Neural progenitor cell (in vitro differentiated cells): ENCODE measurements at regions not wholly inside any gene's neighbourhood (a gene's known extent, or its start where the extent isn't known, plus 50 kb on each side); places are given as distances from the start of the nearest gene placed in this dataset.

Experiments
- DNase-seq: peaks from one replicate; pipeline ENCODE4 v3.0.0-alpha.2; 2016; ENCODE audit warnings: low spot score
- H2AFZ ChIP-seq: fragments of 200-600 bp; sonication (generic); replicated peaks from 2 replicates; pipeline ENCODE4 v1.6.1; 2016; ENCODE audit warnings: antibody characterized with exemption
- H3F3A ChIP-seq: fragments of 200-600 bp; sonication (generic); 2 replicates; pipeline ENCODE4 v1.6.1; 2016; ENCODE audit warnings: antibody characterized with exemption, low read depth
- H3K27ac ChIP-seq: fragments of 200-600 bp; sonication (generic); 2 replicates; pipeline ENCODE4 v1.5.1; 2016; ENCODE audit warnings: mild to moderate bottlenecking
- H3K27me3 ChIP-seq: fragments of 200-600 bp; sonication (generic); 2 replicates; pipeline ENCODE4 v1.6.1; 2016; ENCODE audit warnings: mild to moderate bottlenecking, moderate library complexity
- H3K36me3 ChIP-seq: fragments of 200-600 bp; sonication (generic); 2 replicates; pipeline ENCODE4 v1.5.1; 2016
- H3K4me1 ChIP-seq: fragments of 200-600 bp; sonication (generic); 2 replicates; pipeline ENCODE4 v1.6.1; 2016; ENCODE audit warnings: mixed run types
- H3K4me2 ChIP-seq: fragments of 200-600 bp; sonication (generic); 2 replicates; pipeline ENCODE4 v1.6.1; 2016
- H3K4me3 ChIP-seq: fragments of 200-600 bp; sonication (generic); 2 replicates; pipeline ENCODE4 v1.5.1; 2016
- H3K79me2 ChIP-seq: fragments of 200-600 bp; sonication (generic); 2 replicates; pipeline ENCODE4 v1.6.1; 2016; ENCODE audit warnings: low read depth
- H3K9ac ChIP-seq: fragments of 200-600 bp; sonication (generic); 2 replicates; pipeline ENCODE4 v1.6.1; 2016
- H3K9me3 ChIP-seq: fragments of 200-600 bp; sonication (generic); 2 replicates; pipeline ENCODE4 v1.5.1; 2016; ENCODE audit warnings: low read depth
- H4K20me1 ChIP-seq: fragments of 200-600 bp; sonication (generic); 2 replicates; pipeline ENCODE4 v1.6.1; 2016; ENCODE audit warnings: low read depth
- H3K27ac Mint-ChIP-seq: 3 replicates; pipeline ENCODE4 v1.8.0; 2021; ENCODE audit warnings: mixed read lengths
- H3K27me3 Mint-ChIP-seq: 2 replicates; pipeline ENCODE4 v1.8.0; 2022; ENCODE audit warnings: low read depth, mild to moderate bottlenecking, inconsistent platforms, moderate library complexity, mixed read lengths; ENCODE audit not compliant: insufficient read depth
- H3K36me3 Mint-ChIP-seq: 3 replicates; pipeline ENCODE4 v1.8.0; 2021; ENCODE audit warnings: mixed read lengths
- H3K4me1 Mint-ChIP-seq: 3 replicates; pipeline ENCODE4 v1.8.0; 2021; ENCODE audit warnings: mixed read lengths
- H3K4me3 Mint-ChIP-seq: 3 replicates; pipeline ENCODE4 v1.8.0; 2021; ENCODE audit warnings: mild to moderate bottlenecking, moderate library complexity, mixed read lengths
- H3K9me3 Mint-ChIP-seq: 3 replicates; pipeline ENCODE4 v1.8.0; 2020; ENCODE audit warnings: mixed read lengths
- EZH2 ChIP-seq: fragments of 200-600 bp; sonication (generic); IDR thresholded peaks from 2 replicates; pipeline ENCODE4 v1.6.1; 2017; ENCODE audit warnings: antibody characterized with exemption, mild to moderate bottlenecking, moderate library complexity
- EZH2phosphoT487 ChIP-seq: fragments of 200-600 bp; sonication (generic); IDR thresholded peaks from 2 replicates; pipeline ENCODE4 v1.6.1; 2017; ENCODE audit warnings: antibody characterized with exemption
- TF ChIP-seq, protein P1 (sequence below): fragments of 200-600 bp; sonication (generic); IDR thresholded peaks from 2 replicates; pipeline ENCODE4 v1.5.1; 2017; ENCODE audit warnings: antibody characterized with exemption, mild to moderate bottlenecking

DNA sequence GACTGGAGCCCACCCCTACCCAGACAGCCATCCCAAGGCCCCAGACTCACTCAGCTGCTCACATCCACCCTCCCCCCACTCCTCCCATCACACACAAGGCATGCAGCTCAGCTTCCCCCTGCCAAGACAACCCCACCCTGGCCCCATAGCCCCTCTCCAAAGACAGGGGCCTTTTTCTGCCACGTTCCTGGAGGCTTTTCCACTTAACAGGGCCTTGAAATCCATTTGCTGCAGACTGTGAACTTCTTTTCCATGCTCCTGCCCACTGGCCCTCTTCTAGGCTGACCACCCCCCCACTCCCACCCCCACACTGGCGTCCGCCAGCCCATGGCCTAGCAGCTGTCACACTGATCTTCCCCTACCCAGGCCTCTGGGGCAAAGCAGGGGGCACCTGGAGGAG lies 76.0 kb downstream of the PJA1 start:
- Mint-ChIP-seq H3K27ac (no peak overlapping the region), H3K4me1 (peaks cover 23% of the 10 kb centered on the region), H3K9me3 (peaks cover 3% of the 10 kb centered on the region), H3K27me3 (peaks cover 8% of the 10 kb centered on the region), H3K36me3 (no peaks in the 10 kb centered on the region), H3K4me3 (no peak overlapping the region)
- no peak for DNase-seq
- no peak overlapping the region for H3K9ac ChIP-seq
- TF ChIP-seq EZH2: no peak
- TF ChIP-seq, protein P1, sequence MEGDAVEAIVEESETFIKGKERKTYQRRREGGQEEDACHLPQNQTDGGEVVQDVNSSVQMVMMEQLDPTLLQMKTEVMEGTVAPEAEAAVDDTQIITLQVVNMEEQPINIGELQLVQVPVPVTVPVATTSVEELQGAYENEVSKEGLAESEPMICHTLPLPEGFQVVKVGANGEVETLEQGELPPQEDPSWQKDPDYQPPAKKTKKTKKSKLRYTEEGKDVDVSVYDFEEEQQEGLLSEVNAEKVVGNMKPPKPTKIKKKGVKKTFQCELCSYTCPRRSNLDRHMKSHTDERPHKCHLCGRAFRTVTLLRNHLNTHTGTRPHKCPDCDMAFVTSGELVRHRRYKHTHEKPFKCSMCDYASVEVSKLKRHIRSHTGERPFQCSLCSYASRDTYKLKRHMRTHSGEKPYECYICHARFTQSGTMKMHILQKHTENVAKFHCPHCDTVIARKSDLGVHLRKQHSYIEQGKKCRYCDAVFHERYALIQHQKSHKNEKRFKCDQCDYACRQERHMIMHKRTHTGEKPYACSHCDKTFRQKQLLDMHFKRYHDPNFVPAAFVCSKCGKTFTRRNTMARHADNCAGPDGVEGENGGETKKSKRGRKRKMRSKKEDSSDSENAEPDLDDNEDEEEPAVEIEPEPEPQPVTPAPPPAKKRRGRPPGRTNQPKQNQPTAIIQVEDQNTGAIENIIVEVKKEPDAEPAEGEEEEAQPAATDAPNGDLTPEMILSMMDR: no peak
- TF ChIP-seq EZH2phosphoT487: no peak
- no peaks in the 10 kb centered on the region for H4K20me1 ChIP-seq
- H3K36me3 ChIP-seq: no peaks in the 10 kb centered on the region
- H3K27me3 ChIP-seq: no peaks in the 10 kb centered on the region
- H3K4me1 ChIP-seq: no peaks in the 10 kb centered on the region
- no peaks in the 10 kb centered on the region for H3K9me3 ChIP-seq
- H3K79me2 ChIP-seq: no peaks in the 10 kb centered on the region
- H2AFZ ChIP-seq: no peak overlapping the region
- H3K4me3 ChIP-seq: no peak overlapping the region
- no peak overlapping the region for H3K4me2 ChIP-seq
- H3F3A ChIP-seq: no peaks in the 10 kb centered on the region
- no peak overlapping the region for H3K27ac ChIP-seq

DNA sequence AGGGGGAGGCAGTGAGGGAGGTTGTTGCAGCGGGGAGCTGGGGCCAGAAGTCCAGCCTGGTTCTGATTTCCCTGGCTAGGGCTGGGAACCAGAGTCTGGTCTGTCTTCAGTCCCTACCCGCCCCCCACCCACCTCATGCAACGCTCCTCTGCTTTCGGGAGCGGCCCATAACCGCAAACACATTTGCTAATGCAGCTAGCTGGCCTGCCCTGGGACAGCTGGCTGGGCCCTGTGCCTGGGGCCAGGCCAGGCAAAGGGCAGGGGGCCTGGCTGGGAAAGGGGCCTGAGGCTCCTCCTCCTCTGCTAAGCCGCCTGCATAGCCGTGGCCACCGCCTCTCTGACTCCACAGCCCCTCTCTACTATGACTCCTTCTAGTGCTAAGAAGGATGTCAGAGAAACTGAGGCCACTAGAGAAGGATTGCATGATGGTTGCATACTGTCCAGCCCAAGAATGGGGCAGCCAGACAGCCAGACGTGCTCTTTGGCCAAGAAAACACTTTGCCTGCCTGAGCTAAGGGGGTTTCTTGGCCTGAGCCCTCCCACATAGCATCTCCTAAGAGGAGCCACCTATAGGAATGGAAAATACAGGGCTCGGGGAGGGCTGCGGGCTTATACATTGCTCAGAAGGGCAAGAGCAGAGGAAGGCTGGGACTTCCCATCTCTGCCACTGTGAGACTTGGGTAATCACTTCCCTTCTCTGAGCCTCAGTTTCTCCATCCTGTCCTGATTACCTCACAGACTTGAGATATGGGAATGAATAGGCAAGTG lies 76.9 kb downstream of the PJA1 start:
- Histone ChIP-seq H3F3A (no peaks in the 10 kb centered on the region), H3K27me3 (no peaks in the 10 kb centered on the region), H3K9ac (no peak overlapping the region), H4K20me1 (no peaks in the 10 kb centered on the region), H3K27ac (no peak overlapping the region), H3K9me3 (no peaks in the 10 kb centered on the region), H3K79me2 (no peaks in the 10 kb centered on the region), H2AFZ (no peak overlapping the region), H3K36me3 (no peaks in the 10 kb centered on the region), H3K4me2 (no peak overlapping the region), H3K4me1 (no peaks in the 10 kb centered on the region), H3K4me3 (no peak overlapping the region)
- Mint-ChIP-seq H3K27me3 (peaks cover 10% of the 10 kb centered on the region), H3K4me1 (peaks cover 29% of the 10 kb centered on the region), H3K9me3 (peaks cover 3% of the 10 kb centered on the region), H3K4me3 (no peak overlapping the region), H3K36me3 (no peaks in the 10 kb centered on the region), H3K27ac (no peak overlapping the region)
- no peak for TF ChIP-seq EZH2
- TF ChIP-seq, protein P1: no peak
- TF ChIP-seq EZH2phosphoT487: no peak
- peak; percentile 62 for DNase-seq

DNA sequence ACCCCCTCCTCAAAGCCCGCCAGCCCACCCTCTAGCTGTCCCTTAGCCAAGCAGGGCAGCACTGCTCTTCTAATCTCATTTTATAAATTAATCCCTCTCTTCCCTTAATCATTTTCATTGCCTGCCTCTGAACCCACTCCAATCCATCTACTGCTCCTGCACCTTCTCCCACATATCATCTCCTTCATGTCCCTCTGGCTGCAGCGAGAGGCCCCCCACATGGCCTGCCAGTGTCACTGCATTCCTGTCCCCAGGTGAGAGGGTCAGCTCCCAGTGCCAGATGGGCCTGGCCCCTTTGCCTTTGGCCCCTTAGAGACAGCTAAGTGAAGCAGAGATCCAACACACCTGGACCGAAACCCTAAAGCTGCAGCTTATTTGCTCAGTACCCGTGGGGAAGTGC lies 79.4 kb downstream of the PJA1 start:
- Mint-ChIP-seq H3K27me3 (peaks cover 11% of the 10 kb centered on the region), H3K9me3 (peaks cover 5% of the 10 kb centered on the region)

DNA sequence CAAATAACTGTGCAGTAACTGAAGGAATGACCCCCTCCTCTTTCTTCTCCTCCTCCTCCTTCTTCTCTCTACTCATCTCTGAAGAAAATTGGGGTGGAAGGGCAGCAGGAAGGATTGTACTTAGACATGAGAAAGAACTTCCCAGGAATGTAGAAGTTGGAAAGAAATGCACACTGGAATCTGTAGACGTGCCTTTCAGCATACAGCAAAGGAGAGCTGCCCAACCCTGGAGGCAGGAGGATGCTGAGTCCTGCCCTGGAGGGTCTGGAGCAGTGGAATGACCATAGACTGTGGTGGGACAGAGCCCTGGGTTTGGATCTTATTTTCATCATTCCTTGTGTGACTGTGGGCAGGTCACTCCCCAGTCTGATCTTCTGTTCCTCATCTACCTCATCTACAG lies 80.1 kb downstream of the PJA1 start:
- peaks cover 45% of the 10 kb centered on the region for H3K4me1 Mint-ChIP-seq
- Histone ChIP-seq H3K79me2 (no peaks in the 10 kb centered on the region), H3F3A (no peaks in the 10 kb centered on the region), H3K27me3 (no peaks in the 10 kb centered on the region), H3K4me3 (no peak overlapping the region), H3K9ac (no peak overlapping the region), H3K4me2 (no peak overlapping the region), H2AFZ (no peak overlapping the region), H3K9me3 (no peaks in the 10 kb centered on the region), H3K36me3 (no peaks in the 10 kb centered on the region), H4K20me1 (no peaks in the 10 kb centered on the region), H3K4me1 (peaks cover 2% of the 10 kb centered on the region), H3K27ac (no peak overlapping the region)
- peaks cover 5% of the 10 kb centered on the region for H3K9me3 Mint-ChIP-seq
- H3K27ac Mint-ChIP-seq: no peak overlapping the region
- H3K4me3 Mint-ChIP-seq: no peak overlapping the region
- peaks cover 9% of the 10 kb centered on the region for H3K27me3 Mint-ChIP-seq
- H3K36me3 Mint-ChIP-seq: no peaks in the 10 kb centered on the region
- TF ChIP-seq EZH2 (no peak), EZH2phosphoT487 (no peak)
- TF ChIP-seq, protein P1: no peak
- no peak for DNase-seq

More for the DNA sequence above, 79.4 kb downstream of the PJA1 start:
- Mint-ChIP-seq H3K36me3 (no peaks in the 10 kb centered on the region), H3K4me3 (no peak overlapping the region), H3K27ac (no peak overlapping the region), H3K4me1 (peaks cover 42% of the 10 kb centered on the region)
- Histone ChIP-seq H3K9ac (no peak overlapping the region), H3K4me2 (no peak overlapping the region), H3K79me2 (no peaks in the 10 kb centered on the region), H4K20me1 (no peaks in the 10 kb centered on the region), H3K9me3 (no peaks in the 10 kb centered on the region), H3K4me3 (no peak overlapping the region), H3K4me1 (peaks cover under 1% of the 10 kb centered on the region), H3K27ac (no peak overlapping the region), H3K27me3 (no peaks in the 10 kb centered on the region), H3K36me3 (no peaks in the 10 kb centered on the region), H3F3A (no peaks in the 10 kb centered on the region), H2AFZ (no peak overlapping the region)
- no peak for TF ChIP-seq EZH2
- DNase-seq: no peak
